ENCODE measurements at regions not wholly inside any gene's neighbourhood (a gene's known extent, or its start where the extent isn't known, plus 50 kb on each side); places are given as distances from the start of the nearest gene placed in this dataset.
"Not testable (repeated sequence)": the region's sequence is repeated elsewhere in the genome, so short reads cannot be mapped to it uniquely, and the experiment has no call there.

- DNase-seq = no peak
These were observed 60.5 kb downstream of the DSEL start for GRCh38 chr18:67455890-67456501.

- DNase-seq = no peak
These were observed 62.6 kb downstream of the DSEL start for GRCh38 chr18:67453901-67454300.

GRCh38 chr18:67451960-67452359 is 64.6 kb downstream of the DSEL start:
- DNase-seq = no peak

GRCh38 chr18:67451101-67451500 is 65.4 kb downstream of the DSEL start:
- DNase-seq = not testable (repeated sequence)

- DNase-seq = no peak
These were observed 82.5 kb downstream of the DSEL start for GRCh38 chr18:67433971-67434370.

- DNase-seq = no peak
These were observed 83.7 kb downstream of the DSEL start for GRCh38 chr18:67432806-67433205.

- no peak for DNase-seq
These were observed 87.7 kb downstream of the DSEL start for GRCh38 chr18:67428805-67429204.

- DNase-seq = no peak
These were observed 88.4 kb downstream of the DSEL start for GRCh38 chr18:67428158-67428557.

GRCh38 chr18:67426486-67426885 is 90.0 kb downstream of the DSEL start:
- DNase-seq = no peak

- peak; percentile 85 for DNase-seq
These were observed 90.8 kb downstream of the DSEL start for GRCh38 chr18:67425672-67426071.

GRCh38 chr18:67421651-67422050 is 94.9 kb downstream of the DSEL start:
- no peak for DNase-seq

- DNase-seq = peak; percentile 51
These were observed 98.5 kb downstream of the DSEL start for GRCh38 chr18:67417864-67418523.

GRCh38 chr18:67411116-67411515 is 105.4 kb downstream of the DSEL start:
- DNase-seq = no peak

- no peak for DNase-seq
These were observed 106.1 kb downstream of the DSEL start for GRCh38 chr18:67410075-67411070.

- no peak for DNase-seq
These were observed 108.3 kb downstream of the DSEL start for GRCh38 chr18:67408240-67408639.

GRCh38 chr18:67406714-67407113 is 109.8 kb downstream of the DSEL start:
- no peak for DNase-seq

GRCh38 chr18:67402543-67402942 is 114.0 kb downstream of the DSEL start:
- peak; percentile 48 for DNase-seq

- peak; percentile 36 for DNase-seq
These were observed 115.9 kb downstream of the DSEL start for GRCh38 chr18:67400502-67401117.

GRCh38 chr18:67386032-67386431 is 130.5 kb downstream of the DSEL start:
- peak; percentile 11 for DNase-seq

- DNase-seq = peak; percentile 39
These were observed 131.1 kb downstream of the DSEL start for GRCh38 chr18:67385455-67385854.

- not testable (repeated sequence) for DNase-seq
These were observed 132.5 kb downstream of the DSEL start for GRCh38 chr18:67384057-67384456.

GRCh38 chr18:67381608-67382150 is 134.8 kb downstream of the DSEL start:
- DNase-seq = no peak

GRCh38 chr18:67380867-67381266 is 135.7 kb downstream of the DSEL start:
- no peak for DNase-seq

All from NCI-H226 (cell line).